IMR-90 (cell line): ENCODE measurements at regions not wholly inside any gene's neighbourhood (a gene's known extent, or its start where the extent isn't known, plus 50 kb on each side); places are given as distances from the start of the nearest gene placed in this dataset.

ENCODE experiments used
- ATAC-seq: fragments of 200-7000 bp; cut with Tn5 transposase; 2 replicates; pipeline ENCODE4 v1.9.1; 2020; ENCODE audit warnings: low read depth, mild to moderate bottlenecking, moderate library complexity
- BruUV-seq: library from RNA; stranded (reverse); fragments of 400-500 nt; replicated peaks from 2 replicates; lab custom pipeline; 2021; lab: Mats Ljungman, UMichigan
- CTCF ChIA-PET: fragments of 300-600 bp; formaldehyde crosslinking; extraction: SDS; loops from one replicate; lab custom pipeline; 2021; ENCODE audit warnings: antibody characterized with exemption; lab: Yijun Ruan, JAX
- POLR2A ChIA-PET: fragments of 300-600 bp; sonication (Branson Sonifier 250); formaldehyde crosslinking; loops from one replicate; lab custom pipeline; 2022; ENCODE audit warnings: antibody characterized with exemption; ENCODE audit not compliant: unreplicated experiment; lab: Charles Lee
- DNase-seq: peaks from one replicate; pipeline ENCODE4 v3.0.0; 2013
- H2AFZ ChIP-seq: replicated peaks from 2 replicates; pipeline ENCODE3; 2013; ENCODE audit warnings: low read length, mild to moderate bottlenecking; ENCODE audit not compliant: poor library complexity
- H2AK5ac ChIP-seq: 2 replicates; pipeline ENCODE4 v1.6.1; 2013; ENCODE audit warnings: low read depth, low read length, inconsistent platforms
- H2AK9ac ChIP-seq: replicated peaks from 2 replicates; pipeline ENCODE3; 2013; ENCODE audit warnings: mild to moderate bottlenecking, low read depth, low read length, moderate library complexity; ENCODE audit not compliant: poor library complexity
- H2BK120ac ChIP-seq: 2 replicates; pipeline ENCODE4 v1.6.1; 2013; ENCODE audit warnings: low read depth, low read length, inconsistent platforms
- H2BK15ac ChIP-seq: 3 replicates; pipeline ENCODE4 v1.6.1; 2013; ENCODE audit warnings: low read depth, low read length, inconsistent platforms
- H2BK20ac ChIP-seq: 2 replicates; pipeline ENCODE4 v1.6.1; 2013; ENCODE audit warnings: low read depth, mild to moderate bottlenecking, inconsistent platforms, low read length, moderate library complexity
- H2BK5ac ChIP-seq: 2 replicates; pipeline ENCODE4 v1.6.1; 2013; ENCODE audit warnings: mild to moderate bottlenecking, low read depth, low read length, inconsistent platforms; ENCODE audit not compliant: poor library complexity, severe bottlenecking
- H3K14ac ChIP-seq: replicated peaks from 2 replicates; pipeline ENCODE4 v1.6.1; 2013; ENCODE audit warnings: low read depth, low read length, inconsistent platforms
- H3K18ac ChIP-seq: 2 replicates; pipeline ENCODE4 v1.6.1; 2013; ENCODE audit warnings: low read depth, low read length, control low read depth
- H3K23ac ChIP-seq: 2 replicates; pipeline ENCODE4 v1.6.1; 2013; ENCODE audit warnings: low read depth, low read length, inconsistent platforms
- H3K27ac ChIP-seq: 2 replicates; pipeline ENCODE4 v1.5.1; 2013; ENCODE audit warnings: mild to moderate bottlenecking, control low read depth, low read length; ENCODE audit not compliant: insufficient read depth
- H3K27me3 ChIP-seq: 2 replicates; pipeline ENCODE4 v1.6.1; 2013; ENCODE audit warnings: low read length; ENCODE audit not compliant: control insufficient read depth, insufficient read depth
- H3K36me3 ChIP-seq: 2 replicates; pipeline ENCODE4 v1.6.1; 2013; ENCODE audit warnings: low read length, mixed read lengths; ENCODE audit not compliant: control insufficient read depth, insufficient read depth
- H3K4ac ChIP-seq: 2 replicates; pipeline ENCODE4 v1.6.1; 2013; ENCODE audit warnings: low read depth, low read length, inconsistent platforms
- H3K4me1 ChIP-seq: 2 replicates; pipeline ENCODE4 v1.6.1; 2013; ENCODE audit warnings: low read length, mixed read lengths; ENCODE audit not compliant: control insufficient read depth, insufficient read depth
- H3K4me2 ChIP-seq: 2 replicates; pipeline ENCODE4 v1.6.1; 2013; ENCODE audit warnings: low read depth, mild to moderate bottlenecking, control low read depth, low read length, moderate library complexity
- H3K4me3 ChIP-seq: 2 replicates; pipeline ENCODE4 v1.5.1; 2013; ENCODE audit warnings: low read depth, mild to moderate bottlenecking, control low read depth, low read length, moderate library complexity; ENCODE audit not compliant: insufficient read depth
- H3K56ac ChIP-seq: 2 replicates; pipeline ENCODE4 v1.6.1; 2013; ENCODE audit warnings: low read length, inconsistent platforms; ENCODE audit not compliant: insufficient read depth; ENCODE audit errors: extremely low read depth
- H3K79me1 ChIP-seq, 2 experiments: 2 replicates each; pipeline ENCODE4 v1.6.1; 2013; ENCODE audit warnings: low read length in 2 of 2, inconsistent platforms in 1 of 2, low read depth in 1 of 2
- H3K9ac ChIP-seq: 2 replicates; pipeline ENCODE4 v1.6.1; 2013; ENCODE audit warnings: low read depth, low read length, control low read depth
- H3K9me1 ChIP-seq: 2 replicates; pipeline ENCODE4 v1.6.1; 2013; ENCODE audit warnings: low read length, inconsistent platforms; ENCODE audit not compliant: insufficient read depth
- H3K9me3 ChIP-seq: 2 replicates; pipeline ENCODE4 v1.6.1; 2013; ENCODE audit warnings: low read length; ENCODE audit not compliant: control insufficient read depth, insufficient read depth
- H4K20me1 ChIP-seq: 2 replicates; pipeline ENCODE4 v1.6.1; 2013; ENCODE audit warnings: low read length, inconsistent platforms; ENCODE audit not compliant: insufficient read depth
- H4K5ac ChIP-seq: 2 replicates; pipeline ENCODE4 v1.6.1; 2013; ENCODE audit warnings: mild to moderate bottlenecking, low read depth, low read length, control low read depth
- H4K8ac ChIP-seq, 2 experiments: 2 replicates each; pipeline ENCODE4 v1.6.1; 2013; ENCODE audit warnings: low read depth in 2 of 2, low read length in 2 of 2, control low read depth in 1 of 2, inconsistent platforms in 1 of 2
- H4K91ac ChIP-seq: 2 replicates; pipeline ENCODE4 v1.6.1; 2013; ENCODE audit warnings: low read depth, low read length, inconsistent platforms; ENCODE audit not compliant: insufficient read depth
- MAZ ChIP-seq: IDR thresholded peaks from 2 replicates; pipeline ENCODE4 v1.6.1; 2012; ENCODE audit warnings: low read depth, mild to moderate bottlenecking, low read length, improper control_type of control experiment, moderate library complexity, borderline replicate concordance
- NFE2L2 ChIP-seq: fragments of 150-350 bp; IDR thresholded peaks from 2 replicates; pipeline ENCODE4 v1.6.1; 2016; ENCODE audit warnings: low read depth, mild to moderate bottlenecking, low read length
- RAD21 ChIP-seq: IDR thresholded peaks from 2 replicates; pipeline ENCODE4 v1.6.1; 2012; ENCODE audit warnings: low read length, improper control_type of control experiment
- RFX5 ChIP-seq: IDR thresholded peaks from 2 replicates; pipeline ENCODE4 v1.8.0; 2012; ENCODE audit warnings: low read depth, mild to moderate bottlenecking, low read length, moderate library complexity
- SMC3 ChIP-seq: fragments of 150-350 bp; IDR thresholded peaks from 2 replicates; pipeline ENCODE4 v1.6.1; 2016; ENCODE audit warnings: low read depth, mild to moderate bottlenecking, antibody characterized with exemption, low read length, moderate library complexity
- WGBS, 2 experiments: methylation state at CpG; one replicate each; pipeline versions ENCODE4 v1.1.5 to v1.1.7; 2013; ENCODE audit warnings: missing lambda C conversion rate in 2 of 2; ENCODE audit not compliant: insufficient read length in 1 of 2; ENCODE audit errors: extremely low coverage in 2 of 2; 5-methylcytosine and 5-hydroxymethylcytosine counted together
- dilution Hi-C: fragments of 300-500 bp; cut with HindIII; formaldehyde crosslinking; loops from one replicate; pipeline ENCODE4 v1.14.3; 2018; ENCODE audit warnings: low sequenced_read_pairs; ENCODE audit not compliant: unreplicated experiment
- in situ Hi-C: fragments of 300-500 bp; cut with MboI; formaldehyde crosslinking; loops from 3 replicates; pipeline ENCODE4 v1.14.3; 2019; ENCODE audit warnings: low sequenced_read_pairs, inconsistent platforms, mixed read lengths
- intact Hi-C: fragments of 100-400 bp; cut with micrococcal nuclease; formaldehyde crosslinking; loops from 2 replicates; pipeline ENCODE4 v1.10.0; 2022

- Histone ChIP-seq H3K9me3 (no peaks in the 10 kb centered on the region), H3K14ac (no peak overlapping the region), H3K27ac (no peak overlapping the region), H2AK9ac (no peak overlapping the region), H3K18ac (no peak overlapping the region), H3K56ac (no peak overlapping the region), H3K36me3 (no peaks in the 10 kb centered on the region), H4K5ac (no peak overlapping the region), H3K27me3 (0 out of 2 replicates have a peak, but pooled peaks cover under 1% of the 10 kb centered on the region), H3K9ac (no peak overlapping the region), H2AK5ac (no peak overlapping the region), H3K4me2 (no peak overlapping the region), H2BK5ac (no peak overlapping the region), H4K91ac (no peak overlapping the region), H3K23ac (no peak overlapping the region), H3K79me1 (no peaks in the 10 kb centered on the region), H3K4ac (no peak overlapping the region), H3K4me3 (no peak overlapping the region), H4K8ac (no peak overlapping the region), H2BK15ac (no peak overlapping the region), H2AFZ (no peak overlapping the region), H3K4me1 (no peaks in the 10 kb centered on the region), H3K9me1 (no peaks in the 10 kb centered on the region; the same call in 1 of the 2 replicates), H4K20me1 (no peaks in the 10 kb centered on the region), H2BK20ac (no peak overlapping the region), H2BK120ac (no peak overlapping the region)
- WGBS, 2 experiments: no CpG with 5 or more reads among the region's 1 CpG
- intact Hi-C loops: no loop called here
- no peak for TF ChIP-seq NFE2L2
- TF ChIP-seq RAD21: no peak
- no peak for TF ChIP-seq SMC3
- no peak for TF ChIP-seq RFX5
- TF ChIP-seq MAZ: no peak
- dilution Hi-C loops: no loop called here
- ChIA-PET CTCF (no interaction called here), POLR2A (no interaction called here)
- ATAC-seq (no peak), DNase-seq (no peak)
- no TSS peak for BruUV-seq
- in situ Hi-C loops: no loop called here
These were observed 183.1 kb downstream of the PRDM13 start for GRCh38 chr6:99789767-99790166.
